ENCODE measurements at regions not wholly inside any gene's neighbourhood (a gene's known extent, or its start where the extent isn't known, plus 50 kb on each side); places are given as distances from the start of the nearest gene placed in this dataset.

- H3K23me2 ChIP-seq (ENCODE audit: low read depth, low read length): no peaks in the 10 kb centered on the region
- H3K4me2 ChIP-seq (ENCODE audit: insufficient read depth in 1 of 2, low read depth in 2 of 2, low read length in 2 of 2): no peak overlapping the region
- no peak overlapping the region for H3K4ac ChIP-seq (replicated peaks; ENCODE audit: insufficient read length, low read depth, low read length)
- no peak overlapping the region for H3K56ac ChIP-seq (replicated peaks; ENCODE audit: insufficient read length, low read depth, low read length)
- H4K91ac ChIP-seq (replicated peaks; ENCODE audit: insufficient read length, low read length): no peak overlapping the region
- no peak overlapping the region for H4K8ac ChIP-seq (ENCODE audit: extremely low read depth, insufficient read depth, low read length)
- H2BK12ac ChIP-seq (ENCODE audit: low read depth, low read length): no peak overlapping the region
- no peaks in the 10 kb centered on the region for H4K20me1 ChIP-seq (replicated peaks in 1 of 2; ENCODE audit: control insufficient read depth in 1 of 2, insufficient read depth in 2 of 2, low read length in 2 of 2)
- CTCF ChIA-PET (ENCODE audit: partially characterized antibody): interaction anchor here (1.3 to 1.5 kb wide), 2 partner anchors 51 to 205 kb away, joined by 5 to 7 read pairs; no protein-coding TSS in a partner anchor
- H3K23ac ChIP-seq (ENCODE audit: insufficient read length): no peak overlapping the region
- no peak overlapping the region for H2BK20ac ChIP-seq (ENCODE audit: low read length)
- H3K14ac ChIP-seq (ENCODE audit: insufficient read length): no peak overlapping the region
- no peak overlapping the region for H4K5ac ChIP-seq (ENCODE audit: insufficient read length, low read depth, low read length)
- peaks cover 15 to 37% of the 10 kb centered on the region in 2 experiments for H3K9me3 ChIP-seq (ENCODE audit: insufficient read depth in 2 of 2, low read depth in 1 of 2, low read length in 1 of 2)
- no peaks in the 10 kb centered on the region for H3K27me3 ChIP-seq (replicated peaks in 1 of 4; ENCODE audit: control insufficient read depth in 3 of 4, extremely low read depth in 1 of 4, insufficient read depth in 3 of 4, low read length in 3 of 4)
- H2BK5ac ChIP-seq (ENCODE audit: low read depth, low read length): no peak overlapping the region
- 100% methylated on average over 1 of the region's 1 CpG; no CpG with 5 or more reads in 1 of the 2 experiments for WGBS, 2 experiments (ENCODE audit: extremely low coverage in 1 of 2, insufficient coverage in 1 of 2, insufficient read length in 1 of 2, insufficient replicate concordance in 2 of 2, low coverage in 1 of 2, low lambda C conversion rate in 2 of 2, missing lambda C conversion rate in 1 of 2)
- no peak overlapping the region for H3K4me3 ChIP-seq (ENCODE audit: extremely low read depth in 1 of 4, insufficient read depth in 2 of 4, low read depth in 3 of 4, low read length in 4 of 4)
- no peak overlapping the region for H2AK5ac ChIP-seq (ENCODE audit: low read depth, low read length)
- POLR2A ChIA-PET (ENCODE audit: partially characterized antibody): no interaction called here
- no peak overlapping the region for H3K18ac ChIP-seq (ENCODE audit: extremely low read depth, low read length)
- no peaks in the 10 kb centered on the region for H3K4me1 ChIP-seq (replicated peaks in 1 of 4; ENCODE audit: control insufficient read depth in 3 of 4, insufficient read depth in 4 of 4, low read length in 3 of 4)
- no peak overlapping the region for H2AFZ ChIP-seq (ENCODE audit: low read length)
- H3K36me3 ChIP-seq (ENCODE audit: control insufficient read depth in 2 of 4, insufficient read depth in 4 of 4, low read length in 3 of 4): peaks cover 0 to 5% (median 0%) of the 10 kb centered on the region in 4 experiments; a peak in 1 of 8 replicates
- no peaks in the 10 kb centered on the region for H3K79me1 ChIP-seq (ENCODE audit: low read depth, low read length)
- no peak overlapping the region for H3K27ac ChIP-seq (ENCODE audit: low read depth, low read length)
- FAIRE-seq (no peak), DNase-seq (ENCODE audit: low read depth in 1 of 2, low spot score in 2 of 2) (no peak)
- no peaks in the 10 kb centered on the region for H3K79me2 ChIP-seq (ENCODE audit: control insufficient read depth in 1 of 2, insufficient read depth in 2 of 2, low read length in 2 of 2)
- H2BK120ac ChIP-seq (replicated peaks; ENCODE audit: low read depth, low read length): no peak overlapping the region
- H3K9ac ChIP-seq (replicated peaks in 1 of 4; ENCODE audit: extremely low read depth in 1 of 4, low read depth in 3 of 4, low read length in 3 of 4): no peak overlapping the region
- H2BK15ac ChIP-seq (ENCODE audit: low read length): no peak overlapping the region
- no peak for TF ChIP-seq POLR2AphosphoS5 (IDR thresholded peaks at IDR 0.05; ENCODE audit: low read depth, low read length)
These were observed 105.7 kb downstream of the RTP4 start for GRCh38 chr3:187473778-187474406.

Data from H1 (cell line).